ENCODE measurements at regions not wholly inside any gene's neighbourhood (a gene's known extent, or its start where the extent isn't known, plus 50 kb on each side); places are given as distances from the start of the nearest gene placed in this dataset.

GRCh38 chr2:234231460-234231859, 181.0 kb downstream of the SPP2 start:
- H3K4me3 ChIP-seq (replicated peaks in 1 of 2; ENCODE audit: low read depth in 2 of 2, low read length in 2 of 2): no peak overlapping the region
- TF ChIP-seq, protein P1, sequence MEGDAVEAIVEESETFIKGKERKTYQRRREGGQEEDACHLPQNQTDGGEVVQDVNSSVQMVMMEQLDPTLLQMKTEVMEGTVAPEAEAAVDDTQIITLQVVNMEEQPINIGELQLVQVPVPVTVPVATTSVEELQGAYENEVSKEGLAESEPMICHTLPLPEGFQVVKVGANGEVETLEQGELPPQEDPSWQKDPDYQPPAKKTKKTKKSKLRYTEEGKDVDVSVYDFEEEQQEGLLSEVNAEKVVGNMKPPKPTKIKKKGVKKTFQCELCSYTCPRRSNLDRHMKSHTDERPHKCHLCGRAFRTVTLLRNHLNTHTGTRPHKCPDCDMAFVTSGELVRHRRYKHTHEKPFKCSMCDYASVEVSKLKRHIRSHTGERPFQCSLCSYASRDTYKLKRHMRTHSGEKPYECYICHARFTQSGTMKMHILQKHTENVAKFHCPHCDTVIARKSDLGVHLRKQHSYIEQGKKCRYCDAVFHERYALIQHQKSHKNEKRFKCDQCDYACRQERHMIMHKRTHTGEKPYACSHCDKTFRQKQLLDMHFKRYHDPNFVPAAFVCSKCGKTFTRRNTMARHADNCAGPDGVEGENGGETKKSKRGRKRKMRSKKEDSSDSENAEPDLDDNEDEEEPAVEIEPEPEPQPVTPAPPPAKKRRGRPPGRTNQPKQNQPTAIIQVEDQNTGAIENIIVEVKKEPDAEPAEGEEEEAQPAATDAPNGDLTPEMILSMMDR (IDR thresholded peaks at IDR 0.05; ENCODE audit: low read depth, low read length): no peak

DNA sequence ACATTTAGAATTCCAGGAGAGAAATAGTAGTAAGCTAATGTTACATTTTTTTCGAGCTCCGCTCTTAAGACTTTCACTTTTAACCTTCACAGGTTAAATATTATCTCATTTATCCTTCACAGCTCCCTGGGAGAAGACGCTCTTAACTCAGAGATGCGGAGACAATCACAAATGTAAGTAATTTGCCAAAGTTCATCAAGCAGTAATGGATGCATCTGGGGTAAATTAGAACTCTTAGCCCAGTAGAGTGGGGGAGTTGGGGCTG, 168.5 kb downstream of the SPP2 start:
- no peak for DNase-seq (ENCODE audit: low read depth in 2 of 2)
- H3K4me3 ChIP-seq (replicated peaks in 1 of 2; ENCODE audit: low read depth in 2 of 2, low read length in 2 of 2): no peak overlapping the region
- TF ChIP-seq, protein P1 (IDR thresholded peaks at IDR 0.05; ENCODE audit: low read depth, low read length): no peak

More at GRCh38 chr2:234231460-234231859, 181.0 kb downstream of the SPP2 start:
- peak in 1 of 2 donors; percentile 32 for DNase-seq (ENCODE audit: low read depth in 2 of 2)

- DNase-seq (ENCODE audit: low read depth in 2 of 2): peak in 1 of 2 donors; percentile 29
- TF ChIP-seq, protein P1 (IDR thresholded peaks at IDR 0.05; ENCODE audit: low read depth, low read length): no peak
- H3K4me3 ChIP-seq (replicated peaks in 1 of 2; ENCODE audit: low read depth in 2 of 2, low read length in 2 of 2): no peak overlapping the region
Observed at GRCh38 chr2:234218266-234219045, 168.0 kb downstream of the SPP2 start.

GRCh38 chr2:234212534-234212933, 162.0 kb downstream of the SPP2 start:
- no peak for DNase-seq (ENCODE audit: low read depth in 2 of 2)
- TF ChIP-seq, protein P1 (IDR thresholded peaks at IDR 0.05; ENCODE audit: low read depth, low read length): no peak

GRCh38 chr2:234211797-234212196, 161.3 kb downstream of the SPP2 start:
- TF ChIP-seq, protein P1 (IDR thresholded peaks at IDR 0.05; ENCODE audit: low read depth, low read length): no peak
- peak; percentile 19 to 67 for DNase-seq (ENCODE audit: low read depth in 2 of 2)

More at GRCh38 chr2:234212534-234212933, 162.0 kb downstream of the SPP2 start:
- no peak overlapping the region for H3K4me3 ChIP-seq (replicated peaks in 1 of 2; ENCODE audit: low read depth in 2 of 2, low read length in 2 of 2)

GRCh38 chr2:234206738-234207137, 156.2 kb downstream of the SPP2 start:
- TF ChIP-seq, protein P1 (IDR thresholded peaks at IDR 0.05; ENCODE audit: low read depth, low read length): no peak
- DNase-seq (ENCODE audit: low read depth in 2 of 2): no peak
- no peak overlapping the region for H3K4me3 ChIP-seq (replicated peaks in 1 of 2; ENCODE audit: low read depth in 2 of 2, low read length in 2 of 2)

More at GRCh38 chr2:234211797-234212196, 161.3 kb downstream of the SPP2 start:
- H3K4me3 ChIP-seq (replicated peaks in 1 of 2; ENCODE audit: low read depth in 2 of 2, low read length in 2 of 2): no peak overlapping the region
